Cardiac muscle cell (in vitro differentiated cells and primary cell): ENCODE measurements at regions not wholly inside any gene's neighbourhood (a gene's known extent, or its start where the extent isn't known, plus 50 kb on each side); places are given as distances from the start of the nearest gene placed in this dataset.

Source experiments
- DNase-seq, 2 donors: peaks; one replicate each; pipeline versions ENCODE4 v3.0.0 to v3.0.0-alpha.2; 2010 to 2017; ENCODE audit warnings: low read depth in 1 of 2, low spot score in 1 of 2
- H3K27ac ChIP-seq: fragments of 200-600 bp; sonication (generic); 2 replicates; pipeline ENCODE4 v1.5.1; 2016
- H3K27me3 ChIP-seq: fragments of 200-600 bp; sonication (generic); 2 replicates; pipeline ENCODE4 v1.6.0; 2016; ENCODE audit warnings: control low read depth
- H3K36me3 ChIP-seq: fragments of 200-600 bp; sonication (generic); 2 replicates; pipeline ENCODE4 v1.5.1; 2016; ENCODE audit warnings: control low read depth
- H3K4me1 ChIP-seq: fragments of 200-600 bp; sonication (generic); 2 replicates; pipeline ENCODE4 v1.8.1; 2017; ENCODE audit warnings: low read depth, mild to moderate bottlenecking, mixed run types
- H3K4me3 ChIP-seq: fragments of 200-600 bp; sonication (generic); 2 replicates; pipeline ENCODE4 v1.5.1; 2016; ENCODE audit warnings: mild to moderate bottlenecking
- H3K9me3 ChIP-seq: fragments of 200-600 bp; sonication (generic); 2 replicates; pipeline ENCODE4 v1.5.1; 2017; ENCODE audit warnings: low read depth, mild to moderate bottlenecking, control low read depth
- TF ChIP-seq, protein P1 (sequence below): IDR thresholded peaks from 2 replicates; pipeline ENCODE4 v1.5.1; 2012; ENCODE audit warnings: low read depth, mild to moderate bottlenecking, low read length

DNA sequence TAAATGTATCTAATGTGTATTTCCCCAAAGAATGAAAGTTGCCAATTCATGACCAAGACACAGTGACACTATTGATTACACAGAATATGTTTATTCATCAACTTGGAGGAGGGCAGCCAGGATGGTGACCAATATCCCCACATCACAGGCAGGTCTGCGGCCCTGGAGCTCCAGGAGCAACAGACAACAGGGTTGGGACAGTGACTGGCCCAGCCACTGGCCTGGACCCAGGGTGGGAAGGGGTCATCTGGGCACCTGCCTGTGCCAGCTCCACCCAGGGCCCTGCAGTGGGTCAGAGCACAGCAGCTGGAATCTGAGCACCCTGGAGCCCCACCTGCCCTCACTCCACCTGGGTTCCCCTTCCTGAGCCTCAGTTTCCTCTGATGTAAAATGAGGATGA is 466.1 kb downstream of the MATN1 start:
- no peaks in the 10 kb centered on the region for H3K4me1 ChIP-seq
- TF ChIP-seq, protein P1, sequence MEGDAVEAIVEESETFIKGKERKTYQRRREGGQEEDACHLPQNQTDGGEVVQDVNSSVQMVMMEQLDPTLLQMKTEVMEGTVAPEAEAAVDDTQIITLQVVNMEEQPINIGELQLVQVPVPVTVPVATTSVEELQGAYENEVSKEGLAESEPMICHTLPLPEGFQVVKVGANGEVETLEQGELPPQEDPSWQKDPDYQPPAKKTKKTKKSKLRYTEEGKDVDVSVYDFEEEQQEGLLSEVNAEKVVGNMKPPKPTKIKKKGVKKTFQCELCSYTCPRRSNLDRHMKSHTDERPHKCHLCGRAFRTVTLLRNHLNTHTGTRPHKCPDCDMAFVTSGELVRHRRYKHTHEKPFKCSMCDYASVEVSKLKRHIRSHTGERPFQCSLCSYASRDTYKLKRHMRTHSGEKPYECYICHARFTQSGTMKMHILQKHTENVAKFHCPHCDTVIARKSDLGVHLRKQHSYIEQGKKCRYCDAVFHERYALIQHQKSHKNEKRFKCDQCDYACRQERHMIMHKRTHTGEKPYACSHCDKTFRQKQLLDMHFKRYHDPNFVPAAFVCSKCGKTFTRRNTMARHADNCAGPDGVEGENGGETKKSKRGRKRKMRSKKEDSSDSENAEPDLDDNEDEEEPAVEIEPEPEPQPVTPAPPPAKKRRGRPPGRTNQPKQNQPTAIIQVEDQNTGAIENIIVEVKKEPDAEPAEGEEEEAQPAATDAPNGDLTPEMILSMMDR = no peak

DNA sequence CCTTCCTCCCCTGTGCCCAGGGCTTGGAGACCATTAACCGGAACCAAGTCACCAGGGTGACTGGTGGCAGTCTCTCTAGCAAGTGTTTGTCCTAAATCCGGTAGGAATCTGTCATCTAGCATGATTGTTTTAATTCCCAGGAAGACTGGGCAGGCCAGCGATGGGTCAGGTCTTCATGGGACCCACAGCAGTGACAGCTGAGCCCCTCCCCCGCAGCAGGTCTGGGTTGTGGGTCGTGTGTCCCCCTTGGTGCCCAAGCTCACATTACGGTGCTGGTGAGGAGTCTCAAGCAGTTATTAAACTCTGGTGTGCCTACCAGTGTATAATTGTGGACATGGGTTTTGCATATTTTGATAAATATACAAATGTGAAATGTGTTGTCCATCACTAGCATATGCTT is 466.5 kb downstream of the MATN1 start:
- TF ChIP-seq, protein P1 = no peak
- H3K27me3 ChIP-seq = no peaks in the 10 kb centered on the region

More for the DNA sequence above, 466.1 kb downstream of the MATN1 start:
- Histone ChIP-seq H3K36me3 (no peaks in the 10 kb centered on the region), H3K27me3 (no peaks in the 10 kb centered on the region), H3K9me3 (no peaks in the 10 kb centered on the region), H3K27ac (no peak overlapping the region), H3K4me3 (no peak overlapping the region)
- no peak for DNase-seq

DNA sequence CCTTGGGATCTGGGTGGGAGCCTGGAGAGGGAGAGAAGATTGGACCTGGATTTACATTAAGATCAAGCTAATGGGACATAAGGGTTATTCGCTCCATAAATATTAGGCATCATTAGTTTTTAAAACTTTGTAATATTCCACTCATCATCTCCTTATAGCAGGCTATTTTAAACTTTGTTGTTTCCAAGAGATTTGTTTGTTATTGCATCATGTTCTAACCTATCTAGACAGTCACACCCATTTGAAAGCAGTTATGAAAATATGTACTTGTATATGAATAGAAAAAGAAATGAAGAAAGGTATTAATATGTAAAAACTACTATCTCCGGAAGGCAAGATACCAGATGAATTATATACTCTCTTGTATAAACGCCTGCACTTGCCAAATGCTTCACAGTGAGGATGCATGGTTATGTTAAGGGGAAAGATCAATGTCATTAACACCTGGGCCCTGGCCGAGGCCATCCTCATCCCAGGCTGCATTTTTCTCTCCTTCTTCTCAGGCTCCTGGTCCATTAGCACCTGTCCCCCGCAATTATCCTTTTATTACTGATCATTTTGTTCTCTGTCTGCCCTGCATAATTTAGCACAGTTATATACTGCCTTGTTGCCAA is 468.2 kb downstream of the MATN1 start:
- H3K27me3 ChIP-seq = no peaks in the 10 kb centered on the region
- no peaks in the 10 kb centered on the region for H3K36me3 ChIP-seq
- no peak overlapping the region for H3K4me3 ChIP-seq
- DNase-seq = no peak
- no peaks in the 10 kb centered on the region for H3K9me3 ChIP-seq
- H3K27ac ChIP-seq = no peak overlapping the region
- H3K4me1 ChIP-seq = no peaks in the 10 kb centered on the region
- TF ChIP-seq, protein P1 = no peak

More for the DNA sequence above, 466.5 kb downstream of the MATN1 start:
- no peak for DNase-seq
- Histone ChIP-seq H3K9me3 (no peaks in the 10 kb centered on the region), H3K4me1 (no peaks in the 10 kb centered on the region), H3K27ac (no peak overlapping the region), H3K4me3 (no peak overlapping the region), H3K36me3 (no peaks in the 10 kb centered on the region)

DNA sequence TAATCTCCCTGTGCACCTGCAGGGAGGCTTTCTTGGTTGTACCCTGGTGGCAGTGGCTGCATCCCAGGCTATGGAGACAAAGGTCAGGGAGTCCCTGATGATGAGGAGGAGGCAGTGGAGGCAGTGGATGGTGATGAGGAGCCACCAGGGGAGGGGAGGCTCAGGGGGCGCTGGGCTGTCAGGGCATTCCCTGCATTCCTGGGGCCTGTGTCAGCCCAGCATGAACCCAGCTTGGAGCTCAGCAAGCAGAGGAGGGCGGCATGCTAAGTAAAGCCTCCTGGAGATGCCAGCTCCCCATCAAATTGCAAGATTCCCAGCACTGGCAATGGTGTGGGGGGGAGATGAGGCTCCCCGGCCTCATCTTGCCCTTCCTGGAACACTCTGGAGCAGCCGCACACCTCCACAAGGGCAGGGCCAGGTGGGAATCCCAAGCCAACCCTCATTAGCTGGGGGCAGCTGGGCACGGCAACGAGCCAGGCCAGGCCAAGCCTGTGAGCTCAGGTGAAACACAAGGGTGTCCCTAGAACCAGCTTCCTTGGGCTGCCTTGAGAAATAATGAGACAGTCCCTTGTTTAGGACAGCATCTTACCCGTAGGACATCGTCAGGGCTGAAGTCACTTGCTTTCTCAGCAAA is 469.5 kb downstream of the MATN1 start:
- no peak overlapping the region for H3K4me3 ChIP-seq
- no peak for DNase-seq

DNA sequence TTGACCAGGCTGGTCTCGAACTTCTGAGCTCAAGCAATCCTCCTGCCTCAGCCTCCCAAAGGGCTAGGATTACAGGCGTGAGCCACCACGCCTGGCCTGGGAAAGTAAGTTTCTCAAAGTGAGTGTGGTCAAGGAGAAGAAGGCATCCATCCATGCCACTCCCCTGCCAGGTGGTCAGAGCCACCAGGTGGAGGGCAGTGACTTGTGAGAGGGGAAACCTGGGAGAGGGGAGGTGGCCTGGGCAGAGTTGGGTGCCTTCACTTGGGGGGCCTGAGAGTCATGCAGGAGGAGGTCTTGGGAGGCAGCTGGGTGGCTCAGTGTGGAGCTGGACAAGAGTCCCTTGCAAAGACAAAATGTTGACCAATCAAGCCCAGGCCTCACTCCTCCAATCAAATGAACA is 470.0 kb downstream of the MATN1 start:
- TF ChIP-seq, protein P1 = no peak

More for the DNA sequence above, 469.5 kb downstream of the MATN1 start:
- Histone ChIP-seq H3K27me3 (no peaks in the 10 kb centered on the region), H3K36me3 (no peaks in the 10 kb centered on the region), H3K9me3 (no peaks in the 10 kb centered on the region), H3K27ac (no peak overlapping the region), H3K4me1 (no peaks in the 10 kb centered on the region)
- TF ChIP-seq, protein P1 = no peak

More for the DNA sequence above, 470.0 kb downstream of the MATN1 start:
- no peaks in the 10 kb centered on the region for H3K36me3 ChIP-seq
- no peak for DNase-seq
- no peaks in the 10 kb centered on the region for H3K9me3 ChIP-seq
- H3K27ac ChIP-seq = no peak overlapping the region
- H3K27me3 ChIP-seq = no peaks in the 10 kb centered on the region
- H3K4me1 ChIP-seq = no peaks in the 10 kb centered on the region
- H3K4me3 ChIP-seq = no peak overlapping the region
